ENCODE measurements at regions not wholly inside any gene's neighbourhood (a gene's known extent, or its start where the extent isn't known, plus 50 kb on each side); places are given as distances from the start of the nearest gene placed in this dataset.

- no peaks in the 10 kb centered on the region for H3K27me3 ChIP-seq (ENCODE audit: control insufficient read depth, insufficient read depth, low read length)
- DNase-seq, result no peak
- no peaks in the 10 kb centered on the region for H3K9me3 ChIP-seq (replicated peaks; ENCODE audit: control insufficient read depth, low read depth, low read length)
- H3K4me1 ChIP-seq (ENCODE audit: control insufficient read depth, insufficient read depth, low read length), result no peaks in the 10 kb centered on the region
- 20% methylated on average over 1 of the region's 10 CpGs for WGBS (ENCODE audit: insufficient coverage)
- H3K27ac ChIP-seq (ENCODE audit: low read length), result no peak overlapping the region
- H3K4me3 ChIP-seq (ENCODE audit: low read length), result no peak overlapping the region
- no peaks in the 10 kb centered on the region for H3K36me3 ChIP-seq (ENCODE audit: control insufficient read depth, insufficient read depth, low read length)
Measured at GRCh38 chr13:100941377-100942368, 267.1 kb upstream of the TMTC4 start.

GRCh38 chr13:100940658-100941057 lies 266.1 kb upstream of the TMTC4 start:
- Histone ChIP-seq H3K9me3 (replicated peaks; ENCODE audit: control insufficient read depth, low read depth, low read length) (no peaks in the 10 kb centered on the region), H3K27me3 (ENCODE audit: control insufficient read depth, insufficient read depth, low read length) (no peaks in the 10 kb centered on the region), H3K36me3 (ENCODE audit: control insufficient read depth, insufficient read depth, low read length) (no peaks in the 10 kb centered on the region), H3K27ac (ENCODE audit: low read length) (no peak overlapping the region), H3K4me3 (ENCODE audit: low read length) (no peak overlapping the region), H3K4me1 (ENCODE audit: control insufficient read depth, insufficient read depth, low read length) (no peaks in the 10 kb centered on the region)
- no peak for DNase-seq
- 88% methylated on average over 1 of the region's 4 CpGs for WGBS (ENCODE audit: insufficient coverage)

- DNase-seq, result no peak
- H3K36me3 ChIP-seq (ENCODE audit: control insufficient read depth, insufficient read depth, low read length), result no peaks in the 10 kb centered on the region
- no CpG with 5 or more reads among the region's 1 CpG for WGBS (ENCODE audit: insufficient coverage)
- H3K27me3 ChIP-seq (ENCODE audit: control insufficient read depth, insufficient read depth, low read length), result no peaks in the 10 kb centered on the region
- H3K4me3 ChIP-seq (ENCODE audit: low read length), result no peak overlapping the region
- H3K4me1 ChIP-seq (ENCODE audit: control insufficient read depth, insufficient read depth, low read length), result no peaks in the 10 kb centered on the region
- H3K27ac ChIP-seq (ENCODE audit: low read length), result no peak overlapping the region
- no peaks in the 10 kb centered on the region for H3K9me3 ChIP-seq (replicated peaks; ENCODE audit: control insufficient read depth, low read depth, low read length)
Measured at GRCh38 chr13:100933841-100934240, 259.2 kb upstream of the TMTC4 start.

GRCh38 chr13:100922599-100922998 lies 248.0 kb upstream of the TMTC4 start:
- no peaks in the 10 kb centered on the region for H3K27me3 ChIP-seq (ENCODE audit: control insufficient read depth, insufficient read depth, low read length)
- no peak for DNase-seq
- no peaks in the 10 kb centered on the region for H3K9me3 ChIP-seq (replicated peaks; ENCODE audit: control insufficient read depth, low read depth, low read length)
- no peak overlapping the region for H3K27ac ChIP-seq (ENCODE audit: low read length)
- H3K4me3 ChIP-seq (ENCODE audit: low read length), result no peak overlapping the region
- no peaks in the 10 kb centered on the region for H3K36me3 ChIP-seq (ENCODE audit: control insufficient read depth, insufficient read depth, low read length)
- no CpG with 5 or more reads among the region's 3 CpGs for WGBS (ENCODE audit: insufficient coverage)
- H3K4me1 ChIP-seq (ENCODE audit: control insufficient read depth, insufficient read depth, low read length), result no peaks in the 10 kb centered on the region

GRCh38 chr13:100921139-100921538 lies 246.5 kb upstream of the TMTC4 start:
- H3K4me3 ChIP-seq (ENCODE audit: low read length), result no peak overlapping the region
- no CpG with 5 or more reads among the region's 4 CpGs for WGBS (ENCODE audit: insufficient coverage)
- peak; percentile 11 for DNase-seq
- no peaks in the 10 kb centered on the region for H3K27me3 ChIP-seq (ENCODE audit: control insufficient read depth, insufficient read depth, low read length)
- no peaks in the 10 kb centered on the region for H3K9me3 ChIP-seq (replicated peaks; ENCODE audit: control insufficient read depth, low read depth, low read length)
- H3K36me3 ChIP-seq (ENCODE audit: control insufficient read depth, insufficient read depth, low read length), result no peaks in the 10 kb centered on the region
- no peaks in the 10 kb centered on the region for H3K4me1 ChIP-seq (ENCODE audit: control insufficient read depth, insufficient read depth, low read length)
- H3K27ac ChIP-seq (ENCODE audit: low read length), result no peak overlapping the region

- Histone ChIP-seq H3K4me3 (ENCODE audit: low read length) (no peak overlapping the region), H3K27me3 (ENCODE audit: control insufficient read depth, insufficient read depth, low read length) (no peaks in the 10 kb centered on the region), H3K9me3 (replicated peaks; ENCODE audit: control insufficient read depth, low read depth, low read length) (peaks cover 3% of the 10 kb centered on the region), H3K27ac (ENCODE audit: low read length) (no peak overlapping the region), H3K4me1 (ENCODE audit: control insufficient read depth, insufficient read depth, low read length) (no peaks in the 10 kb centered on the region), H3K36me3 (ENCODE audit: control insufficient read depth, insufficient read depth, low read length) (no peaks in the 10 kb centered on the region)
- DNase-seq, result peak; percentile 48
- 30% methylated on average over 2 of the region's 3 CpGs for WGBS (ENCODE audit: insufficient coverage)
Measured at GRCh38 chr13:100917011-100917410, 242.4 kb upstream of the TMTC4 start.

GRCh38 chr13:100913143-100913542 lies 238.5 kb upstream of the TMTC4 start:
- H3K27me3 ChIP-seq (ENCODE audit: control insufficient read depth, insufficient read depth, low read length), result no peaks in the 10 kb centered on the region
- no peak overlapping the region for H3K27ac ChIP-seq (ENCODE audit: low read length)
- H3K36me3 ChIP-seq (ENCODE audit: control insufficient read depth, insufficient read depth, low read length), result no peaks in the 10 kb centered on the region
- no peak overlapping the region for H3K4me3 ChIP-seq (ENCODE audit: low read length)
- WGBS (ENCODE audit: insufficient coverage), result no CpG with 5 or more reads among the region's 6 CpGs
- DNase-seq, result no peak
- peaks cover 3% of the 10 kb centered on the region for H3K9me3 ChIP-seq (replicated peaks; ENCODE audit: control insufficient read depth, low read depth, low read length)
- H3K4me1 ChIP-seq (ENCODE audit: control insufficient read depth, insufficient read depth, low read length), result no peaks in the 10 kb centered on the region

- no peak for DNase-seq
- H3K27ac ChIP-seq (ENCODE audit: low read length), result no peak overlapping the region
- no peak overlapping the region for H3K4me3 ChIP-seq (ENCODE audit: low read length)
- H3K36me3 ChIP-seq (ENCODE audit: control insufficient read depth, insufficient read depth, low read length), result no peaks in the 10 kb centered on the region
- H3K4me1 ChIP-seq (ENCODE audit: control insufficient read depth, insufficient read depth, low read length), result no peaks in the 10 kb centered on the region
- H3K9me3 ChIP-seq (replicated peaks; ENCODE audit: control insufficient read depth, low read depth, low read length), result no peaks in the 10 kb centered on the region
- WGBS (ENCODE audit: insufficient coverage), result 29% methylated on average over 1 of the region's 3 CpGs
- no peaks in the 10 kb centered on the region for H3K27me3 ChIP-seq (ENCODE audit: control insufficient read depth, insufficient read depth, low read length)
Measured at GRCh38 chr13:100904293-100904976, 229.8 kb upstream of the TMTC4 start.

GRCh38 chr13:100899720-100900316 lies 225.2 kb upstream of the TMTC4 start:
- no peaks in the 10 kb centered on the region for H3K9me3 ChIP-seq (replicated peaks; ENCODE audit: control insufficient read depth, low read depth, low read length)
- H3K4me3 ChIP-seq (ENCODE audit: low read length), result no peak overlapping the region
- no peaks in the 10 kb centered on the region for H3K27me3 ChIP-seq (ENCODE audit: control insufficient read depth, insufficient read depth, low read length)
- no peaks in the 10 kb centered on the region for H3K36me3 ChIP-seq (ENCODE audit: control insufficient read depth, insufficient read depth, low read length)
- 52% methylated on average over 5 of the region's 5 CpGs for WGBS (ENCODE audit: insufficient coverage)
- no peak overlapping the region for H3K27ac ChIP-seq (ENCODE audit: low read length)
- DNase-seq, result no peak
- H3K4me1 ChIP-seq (ENCODE audit: control insufficient read depth, insufficient read depth, low read length), result no peaks in the 10 kb centered on the region

- WGBS (ENCODE audit: insufficient coverage), result no CpG with 5 or more reads among the region's 1 CpG
- H3K4me3 ChIP-seq (ENCODE audit: low read length), result no peak overlapping the region
- H3K4me1 ChIP-seq (ENCODE audit: control insufficient read depth, insufficient read depth, low read length), result no peaks in the 10 kb centered on the region
- no peak overlapping the region for H3K27ac ChIP-seq (ENCODE audit: low read length)
- H3K27me3 ChIP-seq (ENCODE audit: control insufficient read depth, insufficient read depth, low read length), result no peaks in the 10 kb centered on the region
- DNase-seq, result no peak
- H3K36me3 ChIP-seq (ENCODE audit: control insufficient read depth, insufficient read depth, low read length), result no peaks in the 10 kb centered on the region
- H3K9me3 ChIP-seq (replicated peaks; ENCODE audit: control insufficient read depth, low read depth, low read length), result no peaks in the 10 kb centered on the region
Measured at GRCh38 chr13:100898431-100898830, 223.8 kb upstream of the TMTC4 start.
